Superior temporal gyrus (tissue), 1 donor: ENCODE measurements at regions not wholly inside any gene's neighbourhood (a gene's known extent, or its start where the extent isn't known, plus 50 kb on each side); places are given as distances from the start of the nearest gene placed in this dataset.
"Not testable (repeated sequence)": the region's sequence is repeated elsewhere in the genome, so short reads cannot be mapped to it uniquely, and the experiment has no call there.

ENCODE experiments used
- DNase-seq: peaks from one replicate; pipeline ENCODE4 v3.0.0-alpha.2; 2016; ENCODE audit errors: extremely low spot score

DNA sequence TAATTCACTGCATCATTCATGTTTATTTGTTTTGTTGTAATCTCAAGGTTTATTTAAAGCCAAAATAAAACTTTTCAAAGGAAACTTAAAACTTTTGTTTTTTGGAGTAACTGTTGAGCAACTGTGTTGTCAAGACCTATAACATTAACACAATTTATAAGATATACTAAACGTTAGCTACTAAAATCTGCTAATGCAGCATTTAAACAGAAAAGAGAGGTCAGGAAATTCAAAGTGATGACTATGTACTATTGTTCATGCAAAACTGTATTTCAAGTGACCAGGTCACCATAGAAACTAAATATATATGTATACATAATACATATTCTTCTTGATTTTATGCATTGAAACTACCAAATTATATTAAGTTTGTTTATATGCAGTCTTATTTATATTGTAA, 1740.9 kb downstream of the EFNA5 start:
- DNase-seq: no peak

DNA sequence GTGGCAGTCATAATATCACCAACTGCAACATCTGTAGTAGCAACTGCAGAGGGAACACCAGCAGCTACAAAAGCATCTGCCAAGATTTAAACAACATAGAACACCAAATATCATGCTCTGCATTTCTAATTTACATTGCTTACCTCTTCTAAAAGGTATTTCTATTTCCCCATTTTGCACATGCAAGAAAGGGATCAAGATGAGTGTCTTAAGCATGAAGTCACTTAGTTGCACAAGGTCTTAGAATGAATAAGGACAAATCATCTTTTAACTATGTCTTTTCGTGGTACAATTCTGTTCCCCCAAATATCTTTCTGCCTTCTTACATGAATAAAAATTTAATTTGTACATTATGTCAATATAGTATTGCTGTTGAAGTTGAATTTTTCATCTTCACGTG, 1746.4 kb downstream of the EFNA5 start:
- no peak for DNase-seq

DNA sequence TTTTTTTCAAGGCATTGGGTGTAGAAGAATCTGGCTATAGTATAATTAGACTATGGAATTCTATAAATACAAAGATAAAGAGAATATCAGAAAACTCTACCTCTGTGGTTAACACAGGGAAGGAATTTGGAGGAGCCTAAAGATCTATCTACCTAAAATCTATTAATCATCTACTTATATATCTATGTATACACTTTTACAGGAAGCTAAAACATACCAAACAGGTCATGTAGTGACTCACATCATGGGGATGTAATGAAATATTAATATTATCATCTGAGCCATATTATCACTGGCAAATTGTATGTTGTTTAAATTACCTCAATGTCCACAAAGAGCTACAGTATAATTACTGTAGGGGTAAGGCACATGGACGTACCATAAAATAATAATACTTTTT, 1748.2 kb downstream of the EFNA5 start:
- DNase-seq: no peak

DNA sequence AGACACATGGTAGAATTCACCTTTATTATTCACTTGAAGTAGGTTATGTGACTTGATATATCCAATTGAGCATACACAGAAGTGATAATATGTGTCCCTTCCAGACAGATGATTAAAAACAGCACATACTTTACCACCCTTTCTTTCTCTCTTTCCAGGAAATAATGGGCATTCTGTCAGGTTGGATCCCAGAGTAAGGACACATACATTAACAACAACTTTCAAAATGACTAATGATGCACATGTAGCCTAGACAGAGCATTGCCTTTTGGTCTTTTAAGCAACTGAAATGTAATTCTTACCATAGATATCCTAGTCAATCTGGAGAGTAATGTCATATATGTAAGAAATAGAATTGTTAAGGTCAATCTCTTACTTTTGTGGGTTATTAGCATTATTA, 1748.7 kb downstream of the EFNA5 start:
- no peak for DNase-seq

DNA sequence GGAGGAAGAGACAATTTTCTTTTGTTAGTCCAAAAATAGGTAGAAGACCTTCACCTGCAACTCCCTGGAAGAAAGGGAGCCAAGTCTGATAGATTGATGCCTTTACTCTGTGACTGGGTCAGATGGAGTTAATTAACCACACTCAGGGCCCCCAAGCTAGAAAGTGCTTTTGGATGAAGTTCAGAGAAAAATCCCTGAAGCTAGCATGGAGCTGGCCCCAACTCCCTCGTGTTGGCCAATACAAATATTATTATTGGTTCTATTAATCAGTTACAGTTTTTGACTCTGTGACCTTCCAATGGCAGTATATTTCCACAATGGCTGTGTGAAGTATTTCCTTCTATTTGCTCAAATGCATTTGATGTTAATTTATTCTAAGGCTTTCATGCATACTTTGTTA, 1753.5 kb downstream of the EFNA5 start:
- no peak for DNase-seq

DNA sequence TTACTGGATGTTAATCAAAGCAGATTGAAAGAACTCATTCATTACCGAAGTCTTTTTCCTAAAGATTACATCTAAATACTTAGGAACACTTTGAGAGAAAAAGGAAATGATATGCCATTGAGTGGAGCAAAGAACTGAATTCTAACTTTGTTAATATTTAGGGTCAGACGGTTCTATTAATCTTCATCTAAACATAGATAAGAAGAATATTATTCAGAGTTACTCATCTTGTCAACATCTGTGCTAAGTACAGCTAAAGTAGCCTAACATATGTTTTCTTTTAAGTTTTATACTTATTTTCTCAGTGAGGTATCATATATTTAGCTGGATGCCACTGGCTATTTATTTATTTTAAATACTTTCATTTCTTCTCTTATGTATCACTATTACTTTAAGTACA, 1763.7 kb downstream of the EFNA5 start:
- no peak for DNase-seq

DNA sequence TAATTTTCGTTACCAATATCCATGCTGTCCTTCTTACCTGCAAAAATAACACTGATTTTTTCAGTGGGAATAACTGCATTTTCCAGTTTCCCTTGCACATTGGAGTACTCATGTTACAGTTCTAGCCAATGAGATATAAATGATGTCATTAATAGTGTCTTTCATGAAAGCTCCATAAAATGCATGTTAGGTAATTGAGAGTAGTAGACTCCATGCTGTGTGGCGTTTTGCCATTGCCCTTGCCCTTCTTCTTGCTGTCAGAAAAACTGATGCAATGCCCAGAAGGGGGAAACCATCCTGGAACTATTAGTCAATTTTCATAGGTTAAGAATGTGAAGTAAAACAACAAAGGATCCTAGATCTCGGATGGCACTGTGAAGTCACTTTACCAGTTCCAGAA, 1765.3 kb downstream of the EFNA5 start:
- no peak for DNase-seq

DNA sequence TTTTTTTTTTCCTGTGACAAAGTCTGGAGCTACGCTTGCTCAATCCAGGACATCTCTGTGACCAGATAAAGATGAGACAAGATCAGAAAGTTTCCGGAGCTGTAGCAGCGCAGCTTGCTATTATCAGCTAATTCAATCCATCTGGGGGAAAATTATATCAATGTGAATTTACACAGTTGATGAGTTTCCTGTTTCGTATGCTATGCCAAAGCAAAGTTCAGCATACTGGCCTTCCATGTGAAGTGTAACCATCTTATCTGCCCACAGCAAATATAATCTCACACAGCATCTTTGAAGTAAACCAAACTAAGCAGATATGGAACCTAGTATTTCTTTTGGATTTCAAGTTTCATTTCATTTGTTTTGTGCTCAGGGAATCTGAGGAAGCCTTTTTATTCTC, 1767.7 kb downstream of the EFNA5 start:
- no peak for DNase-seq

DNA sequence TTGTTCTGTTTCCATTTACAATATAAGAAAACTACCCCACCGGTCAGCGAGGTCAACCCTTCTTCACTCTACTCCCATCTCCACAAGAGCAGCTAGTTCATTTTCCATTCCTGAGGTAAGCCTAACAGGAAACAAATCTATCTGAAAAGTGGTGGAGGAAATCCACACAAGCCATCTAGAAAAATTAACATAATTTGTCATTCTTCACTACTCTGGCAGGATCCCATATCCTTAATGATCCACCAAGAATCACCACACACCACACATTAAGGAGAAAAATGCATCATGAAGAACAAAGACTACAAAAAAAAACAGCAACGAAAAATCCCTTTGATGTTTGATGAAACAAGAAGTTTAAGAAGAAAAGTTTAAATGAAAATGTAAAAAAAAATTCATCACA, 1771.0 kb downstream of the EFNA5 start:
- DNase-seq: no peak

DNA sequence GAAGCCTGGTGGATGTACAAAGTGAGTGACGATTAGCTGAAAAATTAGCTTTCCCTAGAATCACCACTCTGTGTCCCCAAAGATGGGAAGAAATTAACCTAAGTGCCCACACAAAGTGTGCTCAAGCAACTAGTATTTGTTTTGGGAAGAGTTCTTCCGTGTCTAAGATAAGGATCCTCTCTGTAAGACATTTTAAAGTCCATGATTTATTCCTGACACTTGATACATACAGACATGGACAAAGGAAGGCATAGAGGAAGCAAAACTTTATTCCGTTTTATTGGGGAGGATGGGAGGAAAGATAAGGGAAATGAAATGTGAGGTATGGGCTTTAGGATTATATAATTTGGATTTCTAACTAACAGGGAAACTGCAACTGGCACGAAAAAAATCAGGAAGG, 1772.6 kb downstream of the EFNA5 start:
- no peak for DNase-seq

DNA sequence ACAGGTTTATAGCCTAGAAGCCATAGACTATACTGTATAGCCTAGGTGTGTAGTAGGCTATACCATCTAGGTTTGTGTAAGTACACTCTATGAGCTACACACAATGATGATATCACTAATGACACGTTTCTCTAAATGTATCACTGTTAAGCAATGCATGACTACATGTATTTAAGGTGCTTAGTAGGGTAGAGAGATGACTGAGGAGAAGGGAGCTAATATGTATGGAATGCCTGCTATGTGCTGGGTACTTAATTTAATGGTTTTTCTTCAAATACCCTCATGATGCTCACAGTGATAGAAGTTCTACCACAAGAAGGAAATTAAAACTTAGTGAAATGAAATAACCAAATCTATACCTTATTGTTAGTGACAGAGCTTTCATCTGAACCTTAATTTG, 1785.5 kb downstream of the EFNA5 start:
- DNase-seq: no peak

DNA sequence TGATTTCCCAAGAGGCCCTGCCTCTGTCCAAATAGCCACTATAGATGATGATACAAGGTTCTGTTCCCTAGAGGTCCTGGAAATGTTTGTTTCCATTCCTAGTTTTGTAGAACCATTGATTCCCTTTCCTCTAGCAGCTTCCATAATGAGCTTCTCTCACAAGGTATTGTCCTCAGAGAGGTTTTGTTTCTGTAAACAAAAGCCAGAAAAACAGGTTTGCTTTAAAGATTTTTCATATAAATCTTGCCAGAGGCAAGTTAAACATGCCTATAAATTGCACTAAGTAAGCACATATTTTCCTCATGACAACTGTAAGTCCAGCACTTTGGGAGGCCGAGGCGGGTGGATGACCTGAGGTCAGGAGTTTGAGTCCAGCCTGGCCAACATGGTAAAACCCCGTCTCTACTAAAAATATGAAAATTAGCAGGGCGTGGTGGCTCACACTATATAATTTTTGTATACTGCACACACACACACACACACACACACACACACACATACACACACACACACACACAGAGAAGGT, 1787.7 kb downstream of the EFNA5 start:
- no peak for DNase-seq

DNA sequence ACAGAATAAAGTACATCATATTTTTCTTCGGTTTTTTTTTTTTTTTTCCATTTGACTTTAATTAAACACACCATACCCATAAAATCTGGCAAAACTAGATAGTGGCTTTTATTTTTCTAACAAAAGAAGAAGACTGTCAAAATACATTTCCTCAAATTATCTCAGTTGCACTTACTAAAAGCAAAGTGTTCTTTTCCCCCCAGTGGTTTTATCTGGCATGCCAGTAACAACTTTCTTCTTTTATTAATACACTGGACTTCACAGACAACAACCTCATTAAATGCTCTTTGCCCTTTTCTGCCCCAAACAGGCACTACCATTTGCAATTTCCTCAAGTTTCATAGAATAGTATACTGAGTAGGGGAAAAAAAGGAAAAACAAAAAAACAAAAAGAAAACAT, 1792.3 kb downstream of the EFNA5 start:
- no peak for DNase-seq

DNA sequence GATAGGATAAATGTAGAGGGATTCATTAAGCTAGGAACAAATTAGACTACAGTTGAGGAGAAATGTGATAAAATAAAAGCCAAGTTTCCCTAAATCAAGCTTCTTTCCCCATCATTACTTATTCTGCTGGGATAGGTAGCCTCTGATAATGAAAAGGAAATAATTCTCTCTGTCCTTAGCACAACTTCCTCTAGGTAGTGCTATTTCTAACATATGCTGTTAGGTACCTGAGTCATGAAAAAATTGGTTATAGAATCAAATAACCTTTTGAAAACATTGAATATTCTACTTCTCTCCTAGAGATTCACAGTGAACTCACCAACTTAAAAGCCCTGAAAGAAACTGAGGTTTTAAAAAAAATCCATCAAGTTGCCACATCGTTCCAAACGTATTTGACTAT, 1793.1 kb downstream of the EFNA5 start:
- DNase-seq: no peak

DNA sequence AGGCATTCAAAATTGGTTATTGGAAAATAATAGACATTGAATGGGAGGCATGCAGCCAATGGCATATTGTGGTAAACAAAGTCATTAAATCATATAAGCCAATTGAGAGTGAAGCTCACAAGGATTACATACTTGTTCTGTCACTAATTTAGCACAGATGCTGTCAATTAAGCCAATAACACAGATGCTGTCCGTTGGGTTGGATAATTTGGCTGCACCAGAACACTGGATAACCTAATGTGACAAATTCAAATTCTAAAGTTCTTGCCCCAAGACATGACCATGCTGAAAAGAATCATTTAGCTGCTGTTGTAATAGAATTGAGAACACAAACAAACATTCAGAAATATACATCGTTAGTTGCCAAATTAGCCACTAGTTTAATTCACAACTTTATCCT, 1796.4 kb downstream of the EFNA5 start:
- no peak for DNase-seq

DNA sequence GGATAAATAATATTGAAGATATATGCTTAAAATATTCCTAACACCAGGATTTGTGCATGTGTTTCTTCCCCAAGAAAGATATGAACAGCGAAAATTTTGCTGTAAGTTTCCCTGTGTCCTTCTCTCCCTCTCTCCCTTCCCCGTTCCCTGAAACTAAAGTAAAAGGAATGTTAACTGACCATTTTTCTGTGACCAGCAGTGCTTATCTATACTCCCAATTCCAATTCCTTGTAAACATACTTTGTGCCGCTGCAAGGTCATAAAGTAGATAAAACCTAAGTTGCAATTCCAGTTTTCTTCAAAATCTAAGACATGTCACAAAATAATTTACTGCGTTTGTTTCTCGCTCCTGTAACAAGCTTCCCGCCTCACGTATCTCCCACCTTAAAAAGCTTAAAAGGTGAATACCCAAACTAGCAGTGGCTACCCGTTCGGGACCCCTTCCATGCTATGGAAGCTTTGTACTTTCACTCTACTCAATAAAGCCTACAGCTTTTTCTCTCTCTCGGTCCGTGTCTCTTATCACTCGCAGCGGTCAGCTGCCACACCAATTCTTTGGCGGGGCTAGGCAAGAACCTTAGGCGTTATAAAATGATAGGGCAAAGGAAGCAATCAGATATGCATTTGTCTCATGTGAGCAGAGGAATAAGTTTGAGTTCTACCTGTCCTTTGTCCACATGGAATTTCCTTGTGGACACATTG, 1798.0 kb downstream of the EFNA5 start:
- no peak for DNase-seq

DNA sequence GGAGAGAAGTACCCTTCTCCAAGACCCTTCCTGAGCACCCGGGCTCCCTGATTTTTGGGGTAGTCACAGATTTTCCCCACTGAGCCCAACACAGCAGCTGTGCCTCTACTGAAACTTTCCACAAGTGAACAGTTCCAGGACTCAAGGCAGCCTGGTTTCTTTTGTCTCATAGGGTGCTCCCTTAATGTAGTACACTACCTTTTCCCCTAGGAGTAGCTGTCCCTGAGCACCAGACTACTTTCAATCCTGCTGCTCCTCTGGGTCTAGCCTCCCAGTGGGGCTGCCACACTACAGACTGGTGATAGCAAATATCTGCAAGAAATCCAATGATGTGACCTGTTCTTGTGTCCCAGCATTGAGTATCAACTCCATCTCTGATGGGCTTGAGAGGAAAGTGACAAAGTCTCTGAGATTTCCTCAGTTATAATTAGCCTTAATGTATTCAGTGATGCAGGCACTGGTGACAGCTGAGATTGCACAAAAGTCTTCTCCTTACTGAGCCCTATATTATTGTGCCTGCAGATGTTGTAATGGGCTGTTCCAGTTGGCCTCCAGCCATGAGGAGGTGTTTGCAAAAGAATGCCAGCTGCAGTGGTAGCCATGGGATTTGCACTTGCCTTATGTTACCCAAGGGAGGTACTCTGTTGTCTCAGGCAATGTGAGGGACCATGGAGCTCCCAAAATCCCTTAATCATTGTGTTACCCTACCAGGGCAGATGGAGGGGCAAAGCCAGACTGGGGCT, 1802.5 kb downstream of the EFNA5 start:
- no peak for DNase-seq

DNA sequence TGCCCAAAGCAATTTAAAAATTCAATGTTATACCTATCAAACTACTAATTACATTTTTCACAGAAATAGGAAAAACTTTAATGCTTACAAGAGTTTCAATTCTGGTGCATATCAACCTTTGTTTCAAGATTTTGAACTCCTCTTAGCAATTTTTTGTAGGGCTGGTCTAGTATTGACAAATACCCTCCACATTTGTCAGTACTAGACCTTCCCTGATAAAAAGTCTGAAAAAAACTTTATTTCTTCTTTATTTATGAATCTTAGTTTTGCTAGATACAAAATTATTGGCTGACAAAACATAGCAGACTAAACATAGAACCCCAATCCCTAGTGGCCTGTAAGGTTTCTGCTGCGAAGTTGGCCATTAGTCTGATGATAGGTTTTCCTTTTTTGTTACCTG, 1804.9 kb downstream of the EFNA5 start:
- no peak for DNase-seq

DNA sequence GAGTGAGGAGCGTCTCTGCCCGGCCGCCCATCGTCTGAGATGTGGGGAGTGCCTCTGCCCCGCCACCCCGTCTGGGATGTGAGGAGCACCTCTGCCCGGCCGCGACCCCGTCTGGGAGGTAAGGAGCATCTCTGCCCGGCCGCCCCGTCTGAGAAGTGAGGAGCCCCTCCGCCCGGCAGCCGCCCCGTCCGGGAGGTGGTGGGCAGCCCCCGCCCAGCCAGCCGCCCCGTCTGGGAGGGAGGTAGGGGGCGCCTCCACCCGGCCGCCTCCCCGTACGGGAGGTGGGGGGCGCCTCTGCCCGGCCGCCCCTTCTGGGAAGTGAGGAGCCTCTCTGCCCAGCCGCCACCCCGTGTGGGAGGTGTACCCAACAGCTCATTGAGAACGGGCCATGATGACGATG, 1811.4 kb downstream of the EFNA5 start:
- DNase-seq: not testable (repeated sequence)

DNA sequence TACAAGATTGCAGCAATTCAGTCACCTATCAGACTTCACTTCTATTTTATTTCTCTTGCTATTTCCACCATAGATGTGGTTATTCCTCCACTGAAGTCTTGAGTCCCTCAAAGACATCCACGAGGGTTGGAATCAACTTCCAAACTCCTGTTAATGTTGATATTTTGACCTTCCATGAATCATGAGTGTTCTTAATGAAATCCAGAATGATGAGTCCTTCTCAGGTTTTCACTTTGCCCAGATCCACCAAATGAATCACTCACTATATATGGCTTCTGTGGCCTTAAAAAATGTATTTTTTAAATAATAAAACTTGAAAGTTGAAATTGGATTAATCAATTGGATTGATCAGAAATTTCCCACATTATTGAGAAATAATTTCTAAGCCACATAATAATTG, 1821.0 kb downstream of the EFNA5 start:
- DNase-seq: no peak

DNA sequence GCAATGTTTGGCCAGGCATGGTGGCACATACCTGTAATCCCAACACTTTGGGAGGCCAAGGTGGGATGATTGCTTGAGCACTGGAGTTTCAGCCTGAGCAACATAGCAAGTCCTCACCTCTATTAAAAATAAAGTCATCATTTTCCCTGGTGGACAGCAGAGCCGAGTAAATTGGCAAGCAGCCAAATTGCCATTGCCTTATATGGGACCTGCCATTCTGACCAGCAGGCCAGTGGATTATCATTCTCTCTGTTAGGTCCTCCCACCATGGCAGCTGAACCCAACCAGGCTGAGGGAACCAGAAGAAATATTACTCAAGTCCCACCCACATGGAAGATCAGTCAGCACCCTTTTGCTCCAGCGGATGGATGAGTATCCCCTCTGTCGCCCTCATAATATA, 1829.9 kb downstream of the EFNA5 start:
- DNase-seq: no peak

DNA sequence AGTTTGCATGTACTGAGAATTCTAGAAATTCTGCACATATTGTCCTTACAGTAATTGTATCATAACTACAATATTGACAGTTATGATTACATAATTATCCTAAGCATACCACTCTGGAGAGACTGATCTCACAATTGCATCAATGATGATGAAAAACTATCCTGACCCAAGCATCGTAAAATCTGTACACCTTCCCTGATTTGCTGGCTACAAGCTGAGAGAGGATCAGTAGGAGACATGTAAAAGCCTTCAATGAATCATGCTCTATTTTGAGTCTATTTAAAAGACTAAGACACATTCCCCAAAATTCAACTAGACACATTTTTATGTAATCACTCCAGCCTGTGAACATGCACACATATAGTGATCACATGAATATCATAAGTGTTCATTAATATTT, 1833.8 kb downstream of the EFNA5 start:
- DNase-seq: peak; percentile 22

DNA sequence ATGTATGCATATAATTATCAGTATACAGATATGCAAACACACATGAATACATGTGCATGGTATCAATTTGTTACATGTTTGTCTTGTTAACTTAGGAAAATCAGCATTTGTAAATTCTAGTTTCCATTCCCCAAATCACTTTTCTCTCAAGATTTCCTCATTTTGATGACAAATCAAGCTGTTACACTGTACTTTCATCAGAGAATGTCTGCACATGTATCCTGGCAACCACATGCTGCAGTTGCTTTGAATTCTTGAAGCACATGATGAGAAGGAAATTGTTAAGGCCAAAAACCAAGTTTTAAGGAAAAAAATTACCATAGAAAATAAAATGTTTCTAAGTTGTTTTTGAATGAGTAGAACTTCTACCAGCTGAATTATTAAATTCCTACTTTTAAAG, 1834.5 kb downstream of the EFNA5 start:
- no peak for DNase-seq

DNA sequence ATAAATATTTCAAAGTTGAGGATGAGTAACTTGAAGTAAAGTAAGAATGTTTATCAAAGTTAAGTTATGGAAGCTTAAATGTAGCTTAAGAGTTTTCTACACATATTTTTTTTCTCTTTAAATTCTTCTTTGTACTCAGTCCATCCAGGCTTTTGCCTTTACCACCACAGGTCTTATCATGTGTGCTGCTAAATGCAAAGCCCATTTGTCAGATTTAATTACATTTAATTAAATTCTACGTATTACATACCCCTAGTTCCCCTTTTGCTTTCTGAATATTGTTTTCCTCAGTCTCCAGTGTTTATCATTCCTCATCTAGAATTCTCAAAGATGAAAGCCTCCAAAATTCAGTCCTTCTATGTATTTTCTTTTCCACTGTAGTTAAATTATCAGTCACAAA, 1841.9 kb downstream of the EFNA5 start:
- DNase-seq: no peak
